Stimulated activated naive B cell treated with anti-CD40 and anti-IgM and Interleukin-4, amounts not matched to agents 10 μg/mL and 1 μg/mL and 100 μg/mL, for 72 hours (primary cell): ENCODE measurements at regions not wholly inside any gene's neighbourhood (a gene's known extent, or its start where the extent isn't known, plus 50 kb on each side); places are given as distances from the start of the nearest gene placed in this dataset.

Source experiments
- ATAC-seq, 2 donors: fragments of 150-1000 bp; cut with Tn5 transposase; replicated peaks; 2 replicates each; pipeline ENCODE4 v1.10.0; 2021; ENCODE audit warnings: moderate library complexity in 1 of 2
- DNase-seq: peaks from one replicate; pipeline ENCODE4 v3.0.0; 2021
- H3K27ac Mint-ChIP-seq: one replicate; pipeline ENCODE4 v1.8.0; 2022; ENCODE audit warnings: mild to moderate bottlenecking, mixed read lengths
- H3K27me3 Mint-ChIP-seq, 2 donors: one replicate each; pipeline ENCODE4 v1.8.0; 2022; ENCODE audit warnings: mixed read lengths in 2 of 2
- H3K36me3 Mint-ChIP-seq, 2 donors: one replicate each; pipeline ENCODE4 v1.8.0; 2022; ENCODE audit warnings: mixed read lengths in 2 of 2, mild to moderate bottlenecking in 1 of 2
- H3K4me1 Mint-ChIP-seq, 2 donors: one replicate each; pipeline ENCODE4 v1.8.0; 2022; ENCODE audit warnings: mixed read lengths in 2 of 2, mild to moderate bottlenecking in 1 of 2
- H3K4me3 Mint-ChIP-seq, 2 donors: one replicate each; pipeline ENCODE4 v1.8.0; 2022; ENCODE audit warnings: mild to moderate bottlenecking in 2 of 2, mixed read lengths in 2 of 2, moderate library complexity in 1 of 2
- H3K9me3 Mint-ChIP-seq, 2 donors: one replicate each; pipeline ENCODE4 v1.8.0; 2022; ENCODE audit warnings: mixed read lengths in 2 of 2, mild to moderate bottlenecking in 1 of 2

DNA sequence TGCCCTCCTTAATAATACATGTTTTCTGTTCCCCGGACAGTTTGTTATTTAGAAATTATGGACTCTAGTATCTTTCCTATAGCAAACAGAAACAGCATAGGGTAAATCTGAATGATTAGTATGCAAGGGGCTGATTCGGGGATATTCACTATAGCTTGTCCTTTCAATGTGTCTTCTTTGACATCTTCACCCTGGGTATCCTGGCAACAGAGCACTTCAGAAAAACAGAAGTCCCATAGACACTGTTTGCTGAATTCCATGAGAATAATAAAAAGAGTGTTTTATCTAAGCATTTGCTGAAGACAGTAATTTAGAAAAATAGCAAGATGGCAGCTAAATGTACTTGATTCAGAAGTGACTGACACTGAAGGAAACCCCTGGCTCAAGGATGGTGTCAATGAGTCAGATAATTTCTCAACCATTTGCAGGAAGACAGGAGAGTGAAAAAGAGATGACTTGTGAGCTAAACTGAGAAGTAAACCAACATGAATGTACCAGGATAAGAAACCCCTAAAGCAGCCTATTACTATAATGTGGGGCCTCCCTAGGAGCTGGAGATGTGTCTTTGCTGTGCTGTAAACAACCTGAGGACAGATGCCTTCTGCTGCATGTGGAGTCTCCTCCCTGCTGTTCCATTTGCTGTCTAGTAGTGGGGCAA is 246.2 kb downstream of the MAN2A1 start:
- Mint-ChIP-seq H3K4me3 (no peak overlapping the region), H3K9me3 (peaks cover 1 to 4% of the 10 kb centered on the region in 2 donors), H3K4me1 (no peaks in the 10 kb centered on the region), H3K36me3 (no peaks in the 10 kb centered on the region), H3K27ac (no peak overlapping the region), H3K27me3 (peaks cover 0 to 8% of the 10 kb centered on the region in 2 donors)
- ATAC-seq, result no peak
- no peak for DNase-seq

DNA sequence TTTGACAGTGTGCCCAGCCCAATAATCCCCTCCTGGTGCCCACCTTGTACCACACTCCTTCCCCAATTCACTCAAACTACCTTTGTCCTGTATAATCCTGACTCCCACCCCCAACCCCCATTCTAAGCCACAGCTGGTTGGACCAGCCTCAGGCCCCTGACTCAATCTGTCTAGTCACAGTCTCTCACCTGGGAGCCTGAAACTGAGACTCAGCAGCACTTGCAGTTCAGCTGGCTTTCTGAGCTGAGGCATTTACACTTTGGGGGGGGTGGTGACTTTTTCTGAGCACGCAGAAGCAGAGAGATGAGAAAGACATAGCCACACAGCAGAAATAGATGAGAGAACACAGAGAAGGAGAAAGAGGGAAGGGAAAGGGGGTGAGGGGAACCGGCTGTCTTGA is 247.3 kb downstream of the MAN2A1 start:
- Mint-ChIP-seq H3K4me3 (no peak overlapping the region), H3K9me3 (peaks cover 4% of the 10 kb centered on the region in 2 donors), H3K36me3 (no peaks in the 10 kb centered on the region), H3K27ac (no peak overlapping the region), H3K27me3 (peaks cover 0 to 8% of the 10 kb centered on the region in 2 donors), H3K4me1 (no peaks in the 10 kb centered on the region)
- ATAC-seq, result no peak
- no peak for DNase-seq

DNA sequence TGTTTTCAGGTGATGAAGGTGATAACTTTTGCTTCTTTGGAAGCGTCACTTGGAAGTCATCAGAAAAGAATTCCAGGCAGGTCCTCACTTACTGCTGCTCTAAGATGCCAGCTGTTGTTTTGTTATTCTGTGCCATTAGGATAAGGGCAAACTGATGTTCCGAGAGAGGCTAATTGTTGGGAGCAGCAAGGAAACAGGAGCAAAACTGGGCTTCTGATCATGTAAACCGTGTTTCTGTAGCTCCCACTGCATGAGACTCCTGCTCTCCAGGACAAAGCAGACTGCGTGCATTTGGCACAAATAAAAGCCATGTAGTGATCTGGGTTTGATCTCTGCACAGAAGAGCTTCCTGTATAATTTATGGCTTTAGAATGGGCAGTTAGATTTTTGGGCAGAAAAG is 248.2 kb downstream of the MAN2A1 start:
- H3K4me1 Mint-ChIP-seq, result no peaks in the 10 kb centered on the region
- H3K27ac Mint-ChIP-seq, result no peak overlapping the region
- H3K36me3 Mint-ChIP-seq, result no peaks in the 10 kb centered on the region
- peaks cover 0 to 13% of the 10 kb centered on the region in 2 donors for H3K27me3 Mint-ChIP-seq
- ATAC-seq (no peak), DNase-seq (no peak)
- H3K9me3 Mint-ChIP-seq, result peaks cover 4% of the 10 kb centered on the region in 2 donors
- no peak overlapping the region for H3K4me3 Mint-ChIP-seq

DNA sequence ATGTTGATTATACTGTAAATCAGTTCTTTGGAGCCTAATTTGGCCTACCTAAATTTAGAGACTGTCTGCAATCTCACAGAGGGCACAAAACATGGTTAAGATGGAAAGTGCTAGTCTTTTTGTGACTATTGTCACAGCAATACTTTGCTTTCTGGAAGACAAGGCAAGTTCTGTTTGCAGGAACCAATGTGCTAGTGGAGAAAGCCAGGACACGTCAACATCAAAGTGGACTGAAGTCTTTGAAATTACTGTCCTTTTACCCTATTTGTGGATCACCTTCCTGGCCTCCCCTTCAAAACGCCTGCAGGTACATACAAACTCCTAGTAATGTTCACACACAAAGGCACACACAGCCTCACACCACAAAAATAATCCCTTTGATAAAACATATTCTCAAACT is 248.7 kb downstream of the MAN2A1 start:
- Mint-ChIP-seq H3K9me3 (peaks cover 4% of the 10 kb centered on the region in 2 donors), H3K36me3 (no peaks in the 10 kb centered on the region), H3K4me3 (no peak overlapping the region), H3K27ac (no peak overlapping the region), H3K27me3 (peaks cover 0 to 13% of the 10 kb centered on the region in 2 donors), H3K4me1 (no peaks in the 10 kb centered on the region)
- DNase-seq, result no peak
- no peak for ATAC-seq

DNA sequence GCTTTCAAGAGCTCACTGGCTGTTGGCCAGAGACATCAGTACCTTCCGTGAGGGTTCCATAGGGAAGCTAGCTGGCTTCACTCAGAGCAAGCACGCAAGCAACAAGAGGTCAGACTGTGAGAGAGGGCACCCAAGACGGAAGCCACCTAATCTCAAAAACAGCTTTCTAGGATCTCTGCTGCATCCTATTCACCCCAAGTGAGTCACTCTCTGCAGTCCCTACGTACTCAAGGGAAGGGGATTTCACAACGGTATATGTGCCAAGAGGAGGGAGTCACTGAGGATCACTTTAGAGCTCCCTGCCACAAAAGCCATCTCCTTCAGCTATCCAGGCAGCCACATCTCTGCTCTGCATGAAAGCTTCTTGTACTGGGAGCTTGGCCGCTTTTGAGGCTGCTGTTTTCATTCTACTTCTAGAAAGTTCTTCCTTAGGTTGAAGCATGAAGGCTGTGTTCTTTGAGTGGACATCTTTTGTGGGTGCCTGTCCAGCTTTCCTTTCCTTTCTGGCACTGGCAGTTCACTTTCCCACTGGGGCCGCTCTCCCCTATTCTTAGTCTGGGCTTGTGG is 249.5 kb downstream of the MAN2A1 start:
- Mint-ChIP-seq H3K36me3 (no peaks in the 10 kb centered on the region), H3K9me3 (peaks cover 4% of the 10 kb centered on the region in 2 donors), H3K27me3 (peaks cover 0 to 13% of the 10 kb centered on the region in 2 donors), H3K27ac (no peak overlapping the region), H3K4me1 (no peaks in the 10 kb centered on the region), H3K4me3 (no peak overlapping the region)
- DNase-seq (no peak), ATAC-seq (no peak)

DNA sequence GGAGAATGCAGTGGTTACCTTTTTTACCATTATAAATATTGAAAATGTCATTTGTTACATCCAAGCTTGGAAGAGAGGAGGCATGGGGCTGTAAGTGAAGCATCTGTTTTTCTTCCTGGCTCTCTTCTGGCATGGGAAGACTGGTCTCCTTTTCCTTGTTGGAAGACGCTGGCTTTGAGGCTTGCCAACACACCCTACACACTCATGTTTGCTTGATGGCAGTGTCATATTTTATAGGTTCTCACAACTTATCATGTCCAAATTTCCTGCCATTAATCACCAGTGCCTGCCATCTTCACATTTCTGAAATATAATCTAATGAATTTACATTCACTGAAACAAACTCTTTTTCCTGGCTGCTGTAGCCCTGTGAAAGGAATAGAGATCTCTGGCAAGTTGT is 252.9 kb downstream of the MAN2A1 start:
- H3K27me3 Mint-ChIP-seq, result peaks cover 0 to 12% of the 10 kb centered on the region in 2 donors
- no peak for ATAC-seq
- H3K9me3 Mint-ChIP-seq, result peaks cover 4% of the 10 kb centered on the region in 2 donors

DNA sequence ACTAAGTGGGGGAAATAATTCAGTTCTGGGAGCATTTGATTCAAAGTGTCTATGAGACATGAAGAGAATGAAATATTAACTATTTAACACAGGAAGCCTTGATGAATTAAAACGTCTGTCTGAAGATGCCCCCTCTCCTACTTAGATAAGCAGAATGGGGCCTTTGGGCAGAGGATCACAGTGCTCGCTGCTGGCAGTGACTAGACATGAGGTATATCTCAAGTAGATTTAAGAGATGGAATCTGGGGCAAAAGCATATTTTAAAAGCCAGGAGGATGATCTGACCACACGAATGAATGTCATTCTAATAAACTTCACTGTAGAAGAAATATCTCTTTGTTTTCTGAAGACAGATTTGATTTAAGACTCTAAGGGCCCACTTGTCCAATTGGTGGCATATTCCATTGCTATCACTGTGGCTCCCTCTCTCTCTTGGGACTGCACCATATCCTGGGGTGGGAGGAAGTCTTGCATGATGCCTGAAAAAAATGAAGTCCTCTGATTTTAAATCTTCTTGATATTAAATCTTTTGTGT is 254.0 kb downstream of the MAN2A1 start:
- peaks cover 0 to 6% of the 10 kb centered on the region in 2 donors for H3K4me1 Mint-ChIP-seq
- H3K9me3 Mint-ChIP-seq, result peaks cover 4% of the 10 kb centered on the region in 2 donors
- no peaks in the 10 kb centered on the region for H3K36me3 Mint-ChIP-seq
- H3K4me3 Mint-ChIP-seq, result no peak overlapping the region
- ATAC-seq (no peak), DNase-seq (no peak)
- no peak overlapping the region for H3K27ac Mint-ChIP-seq
- H3K27me3 Mint-ChIP-seq, result peaks cover 0 to 12% of the 10 kb centered on the region in 2 donors

More for the DNA sequence above, 252.9 kb downstream of the MAN2A1 start:
- Mint-ChIP-seq H3K27ac (no peak overlapping the region), H3K4me3 (no peak overlapping the region), H3K36me3 (no peaks in the 10 kb centered on the region), H3K4me1 (peaks cover 0 to 6% of the 10 kb centered on the region in 2 donors)
- DNase-seq, result no peak

DNA sequence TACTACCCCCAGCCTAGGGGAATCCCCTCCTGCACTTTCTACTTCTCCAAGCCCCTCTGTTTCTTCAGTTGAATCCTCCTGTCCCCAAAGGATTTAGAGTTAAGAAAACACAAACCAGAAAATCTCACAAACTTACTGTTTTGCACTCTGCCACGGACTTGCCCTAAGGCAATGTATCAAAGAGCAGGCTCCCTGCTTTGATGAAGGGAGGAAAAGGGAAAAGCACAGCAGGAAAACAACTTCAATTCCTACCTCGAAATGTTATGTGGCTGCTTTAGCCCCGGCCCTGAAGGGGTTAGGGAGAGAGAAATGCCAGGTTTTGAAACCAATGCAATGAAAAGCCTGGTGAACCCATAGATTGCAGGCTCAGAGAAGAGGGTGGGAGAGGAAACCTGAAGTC is 254.7 kb downstream of the MAN2A1 start:
- Mint-ChIP-seq H3K27ac (no peak overlapping the region), H3K4me3 (peak overlapping the region in 1 of 2 donors; percentile 29), H3K9me3 (peaks cover 4% of the 10 kb centered on the region in 2 donors), H3K36me3 (no peaks in the 10 kb centered on the region), H3K27me3 (peaks cover 0 to 12% of the 10 kb centered on the region in 2 donors), H3K4me1 (peaks cover 0 to 6% of the 10 kb centered on the region in 2 donors)
- no peak for ATAC-seq
- DNase-seq, result no peak

DNA sequence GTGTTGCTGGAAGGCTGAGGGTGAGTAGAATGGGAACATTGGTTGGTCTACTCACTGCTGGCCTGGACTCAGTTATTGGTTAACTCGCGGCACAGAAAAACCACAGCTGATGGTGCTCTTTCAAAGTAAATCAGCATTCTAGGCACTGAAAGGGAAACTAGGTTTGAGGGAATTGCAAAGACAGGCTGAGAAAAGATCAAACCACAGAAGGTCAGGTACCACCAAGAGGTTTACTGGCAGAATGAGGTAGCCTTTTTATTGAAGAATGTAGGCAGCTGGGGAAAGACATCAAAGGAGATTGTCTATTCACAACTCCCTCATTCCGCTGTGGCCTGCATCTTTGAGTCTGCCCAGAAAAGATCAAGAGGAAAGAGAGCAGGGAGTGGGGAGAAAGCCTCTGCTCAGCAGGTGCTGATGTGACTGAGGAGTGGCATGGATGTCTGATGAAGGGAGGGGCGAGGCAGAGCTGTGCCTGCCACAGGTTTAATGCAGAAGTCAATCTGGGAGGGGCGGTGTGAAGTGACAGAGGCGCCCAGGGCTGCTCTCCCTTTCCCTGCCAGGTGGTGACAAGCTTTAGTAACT is 255.5 kb downstream of the MAN2A1 start:
- Mint-ChIP-seq H3K4me1 (peaks cover 0 to 6% of the 10 kb centered on the region in 2 donors), H3K4me3 (peak overlapping the region in 1 of 2 donors; percentile 33), H3K9me3 (peaks cover 0 to 2% of the 10 kb centered on the region in 2 donors), H3K27me3 (peaks cover 0 to 9% of the 10 kb centered on the region in 2 donors), H3K36me3 (no peaks in the 10 kb centered on the region), H3K27ac (no peak overlapping the region)
- DNase-seq (no peak), ATAC-seq (peak; percentile 38 to 65)

DNA sequence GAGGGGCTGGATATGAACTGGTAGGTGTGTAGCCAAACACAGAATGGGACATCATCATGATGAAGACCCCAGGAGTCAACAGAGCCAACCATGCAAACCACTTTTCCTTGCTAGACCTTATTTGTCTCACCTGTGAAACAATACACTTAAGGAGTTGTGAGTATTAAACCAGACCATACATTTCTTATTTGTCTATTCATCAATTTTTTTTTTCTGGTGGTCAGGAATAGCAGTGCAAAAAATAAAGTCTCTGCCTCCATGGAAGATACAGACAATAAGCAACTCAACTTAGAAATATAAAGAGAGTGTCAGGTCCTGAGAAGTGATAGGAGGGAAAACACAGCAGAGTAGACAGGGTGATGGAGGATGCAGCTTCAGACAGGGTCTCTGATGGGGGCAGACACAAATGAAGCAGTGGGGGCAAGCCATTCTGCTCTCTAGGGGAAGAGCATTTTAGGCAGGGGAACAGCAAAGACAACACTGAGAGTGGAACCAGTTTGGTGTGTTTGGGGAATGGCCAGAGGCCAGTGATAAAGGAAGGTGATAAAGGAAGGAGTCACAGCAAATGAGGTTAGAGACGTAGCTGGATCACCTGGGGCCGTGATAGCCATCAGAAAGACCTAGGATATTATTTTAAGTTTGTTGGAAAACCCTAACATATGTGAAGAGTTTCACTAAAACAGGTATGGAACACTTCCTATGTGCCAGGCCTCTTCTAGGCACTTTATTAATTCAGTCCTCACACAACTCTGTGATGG is 256.2 kb downstream of the MAN2A1 start:
- H3K36me3 Mint-ChIP-seq, result no peaks in the 10 kb centered on the region

DNA sequence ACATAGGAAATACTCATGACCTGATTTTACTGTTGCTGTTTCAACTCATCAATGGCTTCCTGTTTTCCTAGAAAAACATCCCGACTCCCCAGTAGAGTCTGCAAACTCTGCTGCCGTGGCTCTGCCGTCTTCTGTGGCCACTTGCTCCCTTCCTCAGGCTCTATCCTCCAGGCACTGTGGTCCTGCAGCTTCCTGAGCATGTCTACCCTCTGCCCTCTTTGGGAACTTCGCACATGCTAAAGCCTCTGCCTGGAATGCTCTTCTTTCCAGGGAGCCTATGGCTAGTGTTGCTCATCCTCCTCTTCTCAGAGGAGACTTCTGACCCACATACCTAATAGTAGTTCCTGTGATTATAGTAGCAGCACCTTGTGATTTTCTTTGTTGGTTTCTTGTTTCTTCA is 256.9 kb downstream of the MAN2A1 start:
- ATAC-seq, result no peak

More for the DNA sequence above, 256.2 kb downstream of the MAN2A1 start:
- Mint-ChIP-seq H3K4me3 (no peak overlapping the region), H3K27me3 (peaks cover 0 to 9% of the 10 kb centered on the region in 2 donors), H3K27ac (no peak overlapping the region), H3K9me3 (peaks cover 0 to 2% of the 10 kb centered on the region in 2 donors), H3K4me1 (peaks cover 0 to 6% of the 10 kb centered on the region in 2 donors)
- ATAC-seq (no peak), DNase-seq (no peak)

DNA sequence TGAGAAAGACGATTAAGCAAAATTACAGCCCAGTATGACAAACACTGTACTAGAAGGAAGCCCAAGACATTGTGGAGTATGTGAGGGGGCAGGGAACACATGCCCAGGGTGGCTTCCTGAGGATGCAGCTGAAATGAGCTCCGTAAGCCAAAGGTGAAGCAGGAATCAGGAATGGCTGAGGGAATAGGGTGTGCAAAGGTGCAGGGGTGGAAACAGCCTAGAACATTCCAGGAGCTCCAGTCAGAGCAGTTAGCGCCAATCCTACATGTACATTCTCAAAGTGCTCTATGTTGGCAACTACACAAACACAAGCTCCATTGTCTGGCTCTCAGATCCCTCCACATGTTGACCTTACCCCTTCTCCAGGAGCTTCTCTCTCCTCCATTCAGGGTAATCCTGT is 257.9 kb downstream of the MAN2A1 start:
- no peaks in the 10 kb centered on the region for H3K36me3 Mint-ChIP-seq
- H3K27ac Mint-ChIP-seq, result no peak overlapping the region
- peaks cover 0 to 4% of the 10 kb centered on the region in 2 donors for H3K27me3 Mint-ChIP-seq
- ATAC-seq, result no peak
- no peak overlapping the region for H3K4me3 Mint-ChIP-seq
- DNase-seq, result no peak
- no peaks in the 10 kb centered on the region for H3K9me3 Mint-ChIP-seq
- peaks cover 0 to 6% of the 10 kb centered on the region in 2 donors for H3K4me1 Mint-ChIP-seq

More for the DNA sequence above, 256.9 kb downstream of the MAN2A1 start:
- DNase-seq, result no peak
- Mint-ChIP-seq H3K9me3 (no peaks in the 10 kb centered on the region), H3K27ac (no peak overlapping the region), H3K27me3 (peaks cover 0 to 9% of the 10 kb centered on the region in 2 donors), H3K4me1 (peaks cover 0 to 6% of the 10 kb centered on the region in 2 donors), H3K4me3 (no peak overlapping the region), H3K36me3 (no peaks in the 10 kb centered on the region)

DNA sequence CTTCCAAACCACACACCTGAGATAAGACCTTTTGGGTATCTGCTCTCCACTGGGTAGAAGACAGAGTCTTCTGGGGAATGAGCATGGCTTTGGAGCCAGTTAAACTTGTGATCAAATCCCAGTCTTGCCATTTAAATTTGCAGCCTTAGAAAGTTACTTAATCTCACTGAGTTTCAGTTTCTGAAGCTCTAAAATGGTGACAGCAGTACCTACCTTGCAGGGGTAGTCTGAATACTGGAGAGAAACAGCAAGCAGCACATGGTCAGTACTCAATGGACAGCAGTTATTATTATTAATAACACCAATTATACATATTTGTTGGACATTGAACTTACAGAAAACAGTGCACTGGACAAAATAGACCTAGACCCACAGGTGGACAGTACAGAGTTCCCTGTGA is 260.9 kb downstream of the MAN2A1 start:
- ATAC-seq, result no peak
- no peak for DNase-seq
- no peaks in the 10 kb centered on the region for H3K9me3 Mint-ChIP-seq
- H3K27me3 Mint-ChIP-seq, result peaks cover 0 to 4% of the 10 kb centered on the region in 2 donors
- H3K36me3 Mint-ChIP-seq, result no peaks in the 10 kb centered on the region
- no peak overlapping the region for H3K4me3 Mint-ChIP-seq
- no peak overlapping the region for H3K27ac Mint-ChIP-seq
- H3K4me1 Mint-ChIP-seq, result no peaks in the 10 kb centered on the region

DNA sequence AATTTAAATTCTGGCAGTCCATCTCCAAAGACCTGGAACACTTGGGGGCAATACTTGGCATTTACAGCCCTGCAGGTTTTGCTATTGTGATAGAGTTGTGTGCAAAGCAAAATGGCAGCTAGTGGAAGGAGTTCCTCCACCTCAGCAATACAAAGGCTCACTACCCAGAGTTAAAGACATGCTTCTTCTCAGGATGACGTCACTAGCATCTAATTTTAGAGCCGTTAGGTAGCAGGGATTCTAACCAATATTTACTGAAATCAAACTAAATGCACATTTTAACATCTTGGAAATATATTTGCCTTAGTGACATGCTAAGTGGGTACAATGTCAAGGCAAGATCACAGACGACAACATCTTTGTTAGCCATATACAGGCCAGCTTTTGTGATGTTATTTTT is 261.6 kb downstream of the MAN2A1 start:
- Mint-ChIP-seq H3K36me3 (no peaks in the 10 kb centered on the region), H3K27ac (no peak overlapping the region), H3K4me1 (no peaks in the 10 kb centered on the region), H3K4me3 (no peak overlapping the region), H3K27me3 (no peaks in the 10 kb centered on the region), H3K9me3 (no peaks in the 10 kb centered on the region)
- ATAC-seq (no peak), DNase-seq (no peak)
